HL-60 (cell line): ENCODE measurements at regions not wholly inside any gene's neighbourhood (a gene's known extent, or its start where the extent isn't known, plus 50 kb on each side); places are given as distances from the start of the nearest gene placed in this dataset.

Experiments
- DNase-seq, 2 experiments: peaks; one replicate each; pipeline ENCODE4 v3.0.0-alpha.2; 2010 to 2020; ENCODE audit warnings: low read depth in 1 of 2, low spot score in 1 of 2
- H3K27ac ChIP-seq: fragments of 250-450 bp; sonication (Bioruptor Pico); replicated peaks from 2 replicates; pipeline ENCODE4 v1.5.1; 2020; ENCODE audit warnings: mild to moderate bottlenecking, moderate library complexity
- H3K27me3 ChIP-seq: fragments of 250-450 bp; sonication (Bioruptor Pico); 2 replicates; pipeline ENCODE4 v1.5.1; 2021; ENCODE audit warnings: mild to moderate bottlenecking, moderate library complexity; ENCODE audit not compliant: insufficient read depth, poor library complexity, severe bottlenecking
- H3K4me3 ChIP-seq: replicated peaks from 2 replicates; pipeline ENCODE4 v1.5.1; 2011; ENCODE audit warnings: mild to moderate bottlenecking, control low read depth, low read length; ENCODE audit not compliant: insufficient read depth
- GABPA ChIP-seq: IDR thresholded peaks from 2 replicates; pipeline ENCODE4 v1.6.1; 2012; ENCODE audit warnings: low read depth
- POLR2AphosphoS5 ChIP-seq: IDR thresholded peaks from 2 replicates; pipeline ENCODE4 v1.6.1; 2012; ENCODE audit warnings: low read depth
- SPI1 ChIP-seq: IDR thresholded peaks from 2 replicates; pipeline ENCODE4 v1.6.1; 2012; ENCODE audit warnings: low read depth, mild to moderate bottlenecking, borderline replicate concordance
- TF ChIP-seq, protein P1 (sequence below): IDR thresholded peaks from one replicate; pipeline ENCODE4 v1.5.1; 2011; ENCODE audit warnings: low read length, control low read depth, inconsistent platforms; ENCODE audit not compliant: insufficient read depth
- TF ChIP-seq, protein P2 (sequence below): IDR thresholded peaks from 2 replicates; pipeline ENCODE4 v1.6.1; 2012; ENCODE audit warnings: low read depth; ENCODE audit not compliant: insufficient replicate concordance

DNA sequence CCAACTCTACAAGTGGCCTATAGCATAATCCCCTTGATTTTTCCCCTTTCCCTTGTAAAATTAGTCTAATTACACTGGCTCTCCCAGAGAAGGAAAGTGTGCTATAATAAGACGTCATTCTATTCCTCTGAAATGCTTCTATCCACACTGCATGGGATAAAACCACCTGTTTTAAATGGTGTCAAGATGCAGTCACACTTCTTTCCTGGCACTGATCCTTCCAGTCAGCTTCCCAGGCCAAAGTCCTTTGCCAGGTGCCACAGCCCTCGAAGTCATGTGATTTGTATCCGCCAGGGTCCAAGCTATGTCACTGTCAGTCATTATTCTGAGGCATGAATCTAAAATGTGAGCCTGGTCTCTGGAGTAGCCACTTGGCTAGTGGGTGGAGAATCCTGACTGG is 169.0 kb upstream of the KIAA1217 start:
- Histone ChIP-seq H3K27me3 (no peaks in the 10 kb centered on the region), H3K27ac (no peak overlapping the region), H3K4me3 (no peak overlapping the region)
- TF ChIP-seq, protein P1, sequence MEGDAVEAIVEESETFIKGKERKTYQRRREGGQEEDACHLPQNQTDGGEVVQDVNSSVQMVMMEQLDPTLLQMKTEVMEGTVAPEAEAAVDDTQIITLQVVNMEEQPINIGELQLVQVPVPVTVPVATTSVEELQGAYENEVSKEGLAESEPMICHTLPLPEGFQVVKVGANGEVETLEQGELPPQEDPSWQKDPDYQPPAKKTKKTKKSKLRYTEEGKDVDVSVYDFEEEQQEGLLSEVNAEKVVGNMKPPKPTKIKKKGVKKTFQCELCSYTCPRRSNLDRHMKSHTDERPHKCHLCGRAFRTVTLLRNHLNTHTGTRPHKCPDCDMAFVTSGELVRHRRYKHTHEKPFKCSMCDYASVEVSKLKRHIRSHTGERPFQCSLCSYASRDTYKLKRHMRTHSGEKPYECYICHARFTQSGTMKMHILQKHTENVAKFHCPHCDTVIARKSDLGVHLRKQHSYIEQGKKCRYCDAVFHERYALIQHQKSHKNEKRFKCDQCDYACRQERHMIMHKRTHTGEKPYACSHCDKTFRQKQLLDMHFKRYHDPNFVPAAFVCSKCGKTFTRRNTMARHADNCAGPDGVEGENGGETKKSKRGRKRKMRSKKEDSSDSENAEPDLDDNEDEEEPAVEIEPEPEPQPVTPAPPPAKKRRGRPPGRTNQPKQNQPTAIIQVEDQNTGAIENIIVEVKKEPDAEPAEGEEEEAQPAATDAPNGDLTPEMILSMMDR = no peak
- TF ChIP-seq POLR2AphosphoS5 (no peak), GABPA (no peak), SPI1 (no peak)
- TF ChIP-seq, protein P2, sequence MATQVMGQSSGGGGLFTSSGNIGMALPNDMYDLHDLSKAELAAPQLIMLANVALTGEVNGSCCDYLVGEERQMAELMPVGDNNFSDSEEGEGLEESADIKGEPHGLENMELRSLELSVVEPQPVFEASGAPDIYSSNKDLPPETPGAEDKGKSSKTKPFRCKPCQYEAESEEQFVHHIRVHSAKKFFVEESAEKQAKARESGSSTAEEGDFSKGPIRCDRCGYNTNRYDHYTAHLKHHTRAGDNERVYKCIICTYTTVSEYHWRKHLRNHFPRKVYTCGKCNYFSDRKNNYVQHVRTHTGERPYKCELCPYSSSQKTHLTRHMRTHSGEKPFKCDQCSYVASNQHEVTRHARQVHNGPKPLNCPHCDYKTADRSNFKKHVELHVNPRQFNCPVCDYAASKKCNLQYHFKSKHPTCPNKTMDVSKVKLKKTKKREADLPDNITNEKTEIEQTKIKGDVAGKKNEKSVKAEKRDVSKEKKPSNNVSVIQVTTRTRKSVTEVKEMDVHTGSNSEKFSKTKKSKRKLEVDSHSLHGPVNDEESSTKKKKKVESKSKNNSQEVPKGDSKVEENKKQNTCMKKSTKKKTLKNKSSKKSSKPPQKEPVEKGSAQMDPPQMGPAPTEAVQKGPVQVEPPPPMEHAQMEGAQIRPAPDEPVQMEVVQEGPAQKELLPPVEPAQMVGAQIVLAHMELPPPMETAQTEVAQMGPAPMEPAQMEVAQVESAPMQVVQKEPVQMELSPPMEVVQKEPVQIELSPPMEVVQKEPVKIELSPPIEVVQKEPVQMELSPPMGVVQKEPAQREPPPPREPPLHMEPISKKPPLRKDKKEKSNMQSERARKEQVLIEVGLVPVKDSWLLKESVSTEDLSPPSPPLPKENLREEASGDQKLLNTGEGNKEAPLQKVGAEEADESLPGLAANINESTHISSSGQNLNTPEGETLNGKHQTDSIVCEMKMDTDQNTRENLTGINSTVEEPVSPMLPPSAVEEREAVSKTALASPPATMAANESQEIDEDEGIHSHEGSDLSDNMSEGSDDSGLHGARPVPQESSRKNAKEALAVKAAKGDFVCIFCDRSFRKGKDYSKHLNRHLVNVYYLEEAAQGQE = no peak
- DNase-seq = no peak

DNA sequence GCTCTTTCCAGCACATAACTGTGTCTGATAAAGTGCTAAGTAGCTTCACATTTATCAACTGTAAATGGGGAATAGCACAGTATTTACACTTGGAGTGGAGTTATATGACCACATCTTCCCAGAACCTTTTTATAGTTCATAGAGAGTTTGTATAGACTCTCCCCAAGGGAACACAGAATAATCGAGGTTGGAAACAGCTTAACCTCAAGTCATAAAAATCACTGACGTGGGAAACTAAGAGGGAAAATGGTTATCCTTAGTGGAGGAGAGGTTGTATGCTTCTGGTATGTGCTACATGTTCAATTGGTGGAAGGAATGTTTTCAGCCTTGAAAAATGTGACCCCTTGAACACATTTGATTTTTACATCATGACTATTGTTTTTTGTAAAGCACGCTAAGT is 167.9 kb upstream of the KIAA1217 start:
- no peaks in the 10 kb centered on the region for H3K27me3 ChIP-seq
- TF ChIP-seq, protein P1 = no peak
- TF ChIP-seq, protein P2 = no peak
- TF ChIP-seq GABPA (no peak), POLR2AphosphoS5 (no peak), SPI1 (no peak)
- no peak overlapping the region for H3K4me3 ChIP-seq
- DNase-seq = no peak
- no peak overlapping the region for H3K27ac ChIP-seq

DNA sequence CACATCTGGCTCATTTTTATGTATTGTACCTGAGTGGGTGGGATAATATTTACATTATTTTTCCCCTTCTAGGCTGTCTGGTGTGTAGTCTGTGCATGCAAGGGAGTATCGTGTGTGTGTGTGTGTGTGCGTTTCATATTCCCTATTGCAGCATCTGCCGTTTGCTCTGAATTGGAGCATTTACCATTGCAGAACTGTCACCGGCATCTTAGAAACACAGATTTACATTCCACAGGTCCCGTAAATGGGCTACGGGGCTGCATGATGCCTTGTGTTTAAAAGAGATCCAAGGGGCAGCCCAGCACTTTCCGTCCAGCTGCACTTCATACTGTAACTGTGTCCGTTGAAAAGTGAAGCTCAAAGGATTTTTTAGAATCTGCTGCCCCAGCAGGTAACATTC is 167.1 kb upstream of the KIAA1217 start:
- Histone ChIP-seq H3K27ac (no peak overlapping the region), H3K4me3 (no peak overlapping the region), H3K27me3 (no peaks in the 10 kb centered on the region)
- TF ChIP-seq, protein P1 = no peak
- TF ChIP-seq GABPA (no peak), POLR2AphosphoS5 (no peak), SPI1 (no peak)
- TF ChIP-seq, protein P2 = no peak
- DNase-seq = no peak
